IMR-90 (cell line): ENCODE measurements at regions not wholly inside any gene's neighbourhood (a gene's known extent, or its start where the extent isn't known, plus 50 kb on each side); places are given as distances from the start of the nearest gene placed in this dataset.

Source experiments
- ATAC-seq: fragments of 200-7000 bp; cut with Tn5 transposase; 2 replicates; pipeline ENCODE4 v1.9.1; 2020; ENCODE audit warnings: low read depth, mild to moderate bottlenecking, moderate library complexity
- BruUV-seq: library from RNA; stranded (reverse); fragments of 400-500 nt; replicated peaks from 2 replicates; lab custom pipeline; 2021; lab: Mats Ljungman, UMichigan
- CTCF ChIA-PET: fragments of 300-600 bp; formaldehyde crosslinking; extraction: SDS; loops from one replicate; lab custom pipeline; 2021; ENCODE audit warnings: antibody characterized with exemption; lab: Yijun Ruan, JAX
- POLR2A ChIA-PET: fragments of 300-600 bp; sonication (Branson Sonifier 250); formaldehyde crosslinking; loops from one replicate; lab custom pipeline; 2022; ENCODE audit warnings: antibody characterized with exemption; ENCODE audit not compliant: unreplicated experiment; lab: Charles Lee
- DNase-seq: peaks from one replicate; pipeline ENCODE4 v3.0.0; 2013
- H2AFZ ChIP-seq: replicated peaks from 2 replicates; pipeline ENCODE3; 2013; ENCODE audit warnings: low read length, mild to moderate bottlenecking; ENCODE audit not compliant: poor library complexity
- H2AK5ac ChIP-seq: 2 replicates; pipeline ENCODE4 v1.6.1; 2013; ENCODE audit warnings: low read depth, low read length, inconsistent platforms
- H2AK9ac ChIP-seq: replicated peaks from 2 replicates; pipeline ENCODE3; 2013; ENCODE audit warnings: mild to moderate bottlenecking, low read depth, low read length, moderate library complexity; ENCODE audit not compliant: poor library complexity
- H2BK120ac ChIP-seq: 2 replicates; pipeline ENCODE4 v1.6.1; 2013; ENCODE audit warnings: low read depth, low read length, inconsistent platforms
- H2BK15ac ChIP-seq: 3 replicates; pipeline ENCODE4 v1.6.1; 2013; ENCODE audit warnings: low read depth, low read length, inconsistent platforms
- H2BK20ac ChIP-seq: 2 replicates; pipeline ENCODE4 v1.6.1; 2013; ENCODE audit warnings: low read depth, mild to moderate bottlenecking, inconsistent platforms, low read length, moderate library complexity
- H2BK5ac ChIP-seq: 2 replicates; pipeline ENCODE4 v1.6.1; 2013; ENCODE audit warnings: mild to moderate bottlenecking, low read depth, low read length, inconsistent platforms; ENCODE audit not compliant: poor library complexity, severe bottlenecking
- H3K14ac ChIP-seq: replicated peaks from 2 replicates; pipeline ENCODE4 v1.6.1; 2013; ENCODE audit warnings: low read depth, low read length, inconsistent platforms
- H3K18ac ChIP-seq: 2 replicates; pipeline ENCODE4 v1.6.1; 2013; ENCODE audit warnings: low read depth, low read length, control low read depth
- H3K23ac ChIP-seq: 2 replicates; pipeline ENCODE4 v1.6.1; 2013; ENCODE audit warnings: low read depth, low read length, inconsistent platforms
- H3K27ac ChIP-seq: 2 replicates; pipeline ENCODE4 v1.5.1; 2013; ENCODE audit warnings: mild to moderate bottlenecking, control low read depth, low read length; ENCODE audit not compliant: insufficient read depth
- H3K27me3 ChIP-seq: 2 replicates; pipeline ENCODE4 v1.6.1; 2013; ENCODE audit warnings: low read length; ENCODE audit not compliant: control insufficient read depth, insufficient read depth
- H3K36me3 ChIP-seq: 2 replicates; pipeline ENCODE4 v1.6.1; 2013; ENCODE audit warnings: low read length, mixed read lengths; ENCODE audit not compliant: control insufficient read depth, insufficient read depth
- H3K4ac ChIP-seq: 2 replicates; pipeline ENCODE4 v1.6.1; 2013; ENCODE audit warnings: low read depth, low read length, inconsistent platforms
- H3K4me1 ChIP-seq: 2 replicates; pipeline ENCODE4 v1.6.1; 2013; ENCODE audit warnings: low read length, mixed read lengths; ENCODE audit not compliant: control insufficient read depth, insufficient read depth
- H3K4me2 ChIP-seq: 2 replicates; pipeline ENCODE4 v1.6.1; 2013; ENCODE audit warnings: low read depth, mild to moderate bottlenecking, control low read depth, low read length, moderate library complexity
- H3K4me3 ChIP-seq: 2 replicates; pipeline ENCODE4 v1.5.1; 2013; ENCODE audit warnings: low read depth, mild to moderate bottlenecking, control low read depth, low read length, moderate library complexity; ENCODE audit not compliant: insufficient read depth
- H3K56ac ChIP-seq: 2 replicates; pipeline ENCODE4 v1.6.1; 2013; ENCODE audit warnings: low read length, inconsistent platforms; ENCODE audit not compliant: insufficient read depth; ENCODE audit errors: extremely low read depth
- H3K79me1 ChIP-seq, 2 experiments: 2 replicates each; pipeline ENCODE4 v1.6.1; 2013; ENCODE audit warnings: low read length in 2 of 2, inconsistent platforms in 1 of 2, low read depth in 1 of 2
- H3K9ac ChIP-seq: 2 replicates; pipeline ENCODE4 v1.6.1; 2013; ENCODE audit warnings: low read depth, low read length, control low read depth
- H3K9me1 ChIP-seq: 2 replicates; pipeline ENCODE4 v1.6.1; 2013; ENCODE audit warnings: low read length, inconsistent platforms; ENCODE audit not compliant: insufficient read depth
- H3K9me3 ChIP-seq: 2 replicates; pipeline ENCODE4 v1.6.1; 2013; ENCODE audit warnings: low read length; ENCODE audit not compliant: control insufficient read depth, insufficient read depth
- H4K20me1 ChIP-seq: 2 replicates; pipeline ENCODE4 v1.6.1; 2013; ENCODE audit warnings: low read length, inconsistent platforms; ENCODE audit not compliant: insufficient read depth
- H4K5ac ChIP-seq: 2 replicates; pipeline ENCODE4 v1.6.1; 2013; ENCODE audit warnings: mild to moderate bottlenecking, low read depth, low read length, control low read depth
- H4K8ac ChIP-seq, 2 experiments: 2 replicates each; pipeline ENCODE4 v1.6.1; 2013; ENCODE audit warnings: low read depth in 2 of 2, low read length in 2 of 2, control low read depth in 1 of 2, inconsistent platforms in 1 of 2
- H4K91ac ChIP-seq: 2 replicates; pipeline ENCODE4 v1.6.1; 2013; ENCODE audit warnings: low read depth, low read length, inconsistent platforms; ENCODE audit not compliant: insufficient read depth
- CEBPB ChIP-seq: IDR thresholded peaks from 2 replicates; pipeline ENCODE4 v1.6.1; 2012; ENCODE audit warnings: low read depth, low read length, improper control_type of control experiment
- MAFK ChIP-seq: IDR thresholded peaks from 2 replicates; pipeline ENCODE4 v1.6.1; 2012; ENCODE audit warnings: low read depth, low read length, improper control_type of control experiment
- RCOR1 ChIP-seq: IDR thresholded peaks from 2 replicates; pipeline ENCODE4 v1.6.1; 2012; ENCODE audit warnings: mild to moderate bottlenecking, low read length, improper control_type of control experiment; ENCODE audit not compliant: insufficient replicate concordance
- WGBS, 2 experiments: methylation state at CpG; one replicate each; pipeline versions ENCODE4 v1.1.5 to v1.1.7; 2013; ENCODE audit warnings: missing lambda C conversion rate in 2 of 2; ENCODE audit not compliant: insufficient read length in 1 of 2; ENCODE audit errors: extremely low coverage in 2 of 2; 5-methylcytosine and 5-hydroxymethylcytosine counted together
- dilution Hi-C: fragments of 300-500 bp; cut with HindIII; formaldehyde crosslinking; loops from one replicate; pipeline ENCODE4 v1.14.3; 2018; ENCODE audit warnings: low sequenced_read_pairs; ENCODE audit not compliant: unreplicated experiment
- in situ Hi-C: fragments of 300-500 bp; cut with MboI; formaldehyde crosslinking; loops from 3 replicates; pipeline ENCODE4 v1.14.3; 2019; ENCODE audit warnings: low sequenced_read_pairs, inconsistent platforms, mixed read lengths
- intact Hi-C: fragments of 100-400 bp; cut with micrococcal nuclease; formaldehyde crosslinking; loops from 2 replicates; pipeline ENCODE4 v1.10.0; 2022

DNA sequence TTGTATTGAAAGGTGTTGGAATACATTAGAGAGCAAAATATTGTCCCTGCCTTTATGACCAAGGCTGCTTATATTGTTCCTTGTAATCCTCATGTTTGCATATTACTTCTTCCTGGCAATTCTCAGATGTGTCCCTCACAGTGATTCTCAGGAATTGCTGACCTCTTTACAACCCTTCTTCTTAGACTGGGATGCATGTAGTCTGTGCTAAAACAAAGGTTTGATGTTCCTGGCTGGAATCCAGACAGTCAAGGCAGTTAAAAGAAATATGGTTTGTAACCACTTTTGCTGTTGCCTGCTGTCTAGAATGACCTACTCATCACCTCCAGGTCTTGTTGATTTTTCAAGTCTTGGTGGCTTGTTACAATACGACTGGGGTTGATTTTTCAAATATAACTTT is 367.6 kb downstream of the HGF start:
- Histone ChIP-seq H3K79me1 (no peaks in the 10 kb centered on the region), H2AFZ (no peak overlapping the region), H3K4me3 (no peak overlapping the region), H3K23ac (no peak overlapping the region), H4K8ac (no peak overlapping the region), H3K27ac (no peak overlapping the region), H4K5ac (no peak overlapping the region), H3K14ac (no peak overlapping the region; the same call in 1 of the 2 replicates), H3K56ac (no peak overlapping the region), H3K18ac (no peak overlapping the region), H3K4ac (no peak overlapping the region), H2BK120ac (no peak overlapping the region), H2BK20ac (no peak overlapping the region), H2AK9ac (no peak overlapping the region), H3K9ac (no peak overlapping the region), H3K36me3 (no peaks in the 10 kb centered on the region), H3K4me2 (no peak overlapping the region), H3K27me3 (no peaks in the 10 kb centered on the region), H2BK15ac (no peak overlapping the region), H3K9me3 (no peaks in the 10 kb centered on the region; the same call in 1 of the 2 replicates), H2AK5ac (no peak overlapping the region), H2BK5ac (no peak overlapping the region), H4K91ac (no peak overlapping the region), H3K4me1 (no peaks in the 10 kb centered on the region), H4K20me1 (no peaks in the 10 kb centered on the region), H3K9me1 (no peaks in the 10 kb centered on the region)
- DNase-seq, result no peak
- ChIA-PET CTCF (interaction anchor here (0.6 kb wide), 1 partner anchor 723 kb away, joined by 4 read pairs; no protein-coding TSS in a partner anchor), POLR2A (no interaction called here)
- WGBS, 2 experiments, result no CpG with 5 or more reads among the region's 1 CpG
- in situ Hi-C loops (no loop called here), dilution Hi-C loops (no loop called here), intact Hi-C loops (no loop called here)
- no peak for ATAC-seq
- BruUV-seq, result no TSS peak
- TF ChIP-seq MAFK (no peak), RCOR1 (no peak), CEBPB (no peak)
